Activated CD8-positive, alpha-beta T cell treated with anti-CD3 and anti-CD28 coated beads, Interleukin-2, amount 10 ng/mL, durations not matched to agents 7 days and 5 days (primary cell): ENCODE measurements at regions not wholly inside any gene's neighbourhood (a gene's known extent, or its start where the extent isn't known, plus 50 kb on each side); places are given as distances from the start of the nearest gene placed in this dataset.

ENCODE experiments used
- ATAC-seq: fragments of 150-1000 bp; cut with Tn5 transposase; one replicate; pipeline ENCODE4 v1.10.0; 2021; ENCODE audit warnings: moderate library complexity
- CTCF ChIA-PET: fragments of 350-600 bp; sonication (Branson Sonifier 250); formaldehyde crosslinking; loops from one replicate; lab custom pipeline; 2021; ENCODE audit warnings: antibody characterized with exemption; lab: Charles Lee
- POLR2A ChIA-PET: fragments of 350-600 bp; sonication (Branson Sonifier 250); formaldehyde crosslinking; loops from one replicate; lab custom pipeline; 2021; ENCODE audit warnings: antibody characterized with exemption; lab: Charles Lee
- DNase-seq: peaks from one replicate; pipeline ENCODE4 v3.0.0-alpha.2; 2020
- H3K27ac Mint-ChIP-seq: one replicate; pipeline ENCODE4 v1.8.0; 2021; ENCODE audit warnings: mild to moderate bottlenecking, mixed read lengths
- H3K27me3 Mint-ChIP-seq: one replicate; pipeline ENCODE4 v1.8.0; 2021; ENCODE audit warnings: low read depth, mixed read lengths
- H3K36me3 Mint-ChIP-seq: one replicate; pipeline ENCODE4 v1.8.0; 2021; ENCODE audit warnings: low read depth, mixed read lengths
- H3K4me1 Mint-ChIP-seq: one replicate; pipeline ENCODE4 v1.8.0; 2021; ENCODE audit warnings: low read depth, mixed read lengths
- H3K4me3 Mint-ChIP-seq: one replicate; pipeline ENCODE4 v1.8.0; 2021; ENCODE audit warnings: mild to moderate bottlenecking, mixed read lengths
- H3K9me3 Mint-ChIP-seq: one replicate; pipeline ENCODE4 v1.8.0; 2022; ENCODE audit warnings: mixed read lengths; ENCODE audit not compliant: insufficient read depth

GRCh38 chr7:33798686-33799325 is 106.5 kb upstream of the BMPER start:
- ChIA-PET POLR2A (no interaction called here), CTCF (no interaction called here)
- no peaks in the 10 kb centered on the region for H3K4me1 Mint-ChIP-seq
- no peaks in the 10 kb centered on the region for H3K36me3 Mint-ChIP-seq
- H3K9me3 Mint-ChIP-seq = no peaks in the 10 kb centered on the region
- DNase-seq = no peak
- no peak overlapping the region for H3K27ac Mint-ChIP-seq
- no peak overlapping the region for H3K4me3 Mint-ChIP-seq
- ATAC-seq = no peak
- H3K27me3 Mint-ChIP-seq = no peaks in the 10 kb centered on the region

DNA sequence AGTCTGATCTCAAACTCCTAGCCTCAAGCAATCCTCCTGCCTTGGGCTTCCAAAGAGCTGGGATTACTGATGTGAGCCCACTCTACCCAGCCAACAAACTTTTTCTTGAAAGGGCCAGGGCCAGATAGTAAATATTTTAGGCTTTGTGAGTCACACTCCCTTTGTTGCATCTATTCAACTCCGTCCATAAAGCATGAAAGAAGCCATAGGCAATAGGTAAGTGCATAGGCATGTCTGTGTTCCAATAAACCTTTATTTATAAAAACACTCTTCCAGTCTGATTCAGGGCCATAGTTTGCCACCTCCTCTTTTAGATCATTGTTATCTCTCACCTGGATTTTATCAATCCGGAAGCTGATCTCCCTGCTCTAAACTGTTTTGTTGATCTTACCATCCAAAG is 105.6 kb upstream of the BMPER start:
- POLR2A ChIA-PET = no interaction called here
- CTCF ChIA-PET = no interaction called here
- Mint-ChIP-seq H3K4me3 (no peak overlapping the region), H3K27ac (no peak overlapping the region), H3K27me3 (no peaks in the 10 kb centered on the region), H3K4me1 (no peaks in the 10 kb centered on the region), H3K36me3 (no peaks in the 10 kb centered on the region), H3K9me3 (no peaks in the 10 kb centered on the region)
- no peak for ATAC-seq
- DNase-seq = no peak

GRCh38 chr7:33802600-33802999 is 102.7 kb upstream of the BMPER start:
- POLR2A ChIA-PET = interaction anchor here (0.6 kb wide), 1 partner anchor 13 kb away, joined by 3 read pairs; no protein-coding TSS in a partner anchor
- H3K27me3 Mint-ChIP-seq = no peaks in the 10 kb centered on the region
- no peak for DNase-seq
- H3K4me3 Mint-ChIP-seq = no peak overlapping the region
- H3K9me3 Mint-ChIP-seq = no peaks in the 10 kb centered on the region
- no peak for ATAC-seq
- no peaks in the 10 kb centered on the region for H3K36me3 Mint-ChIP-seq
- H3K27ac Mint-ChIP-seq = no peak overlapping the region
- H3K4me1 Mint-ChIP-seq = no peaks in the 10 kb centered on the region
- CTCF ChIA-PET = no interaction called here

- H3K36me3 Mint-ChIP-seq = no peaks in the 10 kb centered on the region
- H3K4me1 Mint-ChIP-seq = no peaks in the 10 kb centered on the region
- ATAC-seq (no peak), DNase-seq (no peak)
- no peaks in the 10 kb centered on the region for H3K9me3 Mint-ChIP-seq
- no peak overlapping the region for H3K27ac Mint-ChIP-seq
- ChIA-PET POLR2A (no interaction called here), CTCF (no interaction called here)
- H3K27me3 Mint-ChIP-seq = no peaks in the 10 kb centered on the region
- H3K4me3 Mint-ChIP-seq = no peak overlapping the region
Measured at GRCh38 chr7:33804140-33804660, 101.1 kb upstream of the BMPER start.

GRCh38 chr7:33805630-33806233 is 99.6 kb upstream of the BMPER start:
- Mint-ChIP-seq H3K4me3 (no peak overlapping the region), H3K27me3 (no peaks in the 10 kb centered on the region), H3K9me3 (no peaks in the 10 kb centered on the region), H3K36me3 (no peaks in the 10 kb centered on the region), H3K4me1 (no peaks in the 10 kb centered on the region), H3K27ac (no peak overlapping the region)
- no peak for DNase-seq
- no peak for ATAC-seq
- ChIA-PET CTCF (interaction anchor here (0.5 to 1.2 kb wide), 2 partner anchors 34 to 342 kb away, joined by 3 to 4 read pairs; no protein-coding TSS in a partner anchor), POLR2A (no interaction called here)

DNA sequence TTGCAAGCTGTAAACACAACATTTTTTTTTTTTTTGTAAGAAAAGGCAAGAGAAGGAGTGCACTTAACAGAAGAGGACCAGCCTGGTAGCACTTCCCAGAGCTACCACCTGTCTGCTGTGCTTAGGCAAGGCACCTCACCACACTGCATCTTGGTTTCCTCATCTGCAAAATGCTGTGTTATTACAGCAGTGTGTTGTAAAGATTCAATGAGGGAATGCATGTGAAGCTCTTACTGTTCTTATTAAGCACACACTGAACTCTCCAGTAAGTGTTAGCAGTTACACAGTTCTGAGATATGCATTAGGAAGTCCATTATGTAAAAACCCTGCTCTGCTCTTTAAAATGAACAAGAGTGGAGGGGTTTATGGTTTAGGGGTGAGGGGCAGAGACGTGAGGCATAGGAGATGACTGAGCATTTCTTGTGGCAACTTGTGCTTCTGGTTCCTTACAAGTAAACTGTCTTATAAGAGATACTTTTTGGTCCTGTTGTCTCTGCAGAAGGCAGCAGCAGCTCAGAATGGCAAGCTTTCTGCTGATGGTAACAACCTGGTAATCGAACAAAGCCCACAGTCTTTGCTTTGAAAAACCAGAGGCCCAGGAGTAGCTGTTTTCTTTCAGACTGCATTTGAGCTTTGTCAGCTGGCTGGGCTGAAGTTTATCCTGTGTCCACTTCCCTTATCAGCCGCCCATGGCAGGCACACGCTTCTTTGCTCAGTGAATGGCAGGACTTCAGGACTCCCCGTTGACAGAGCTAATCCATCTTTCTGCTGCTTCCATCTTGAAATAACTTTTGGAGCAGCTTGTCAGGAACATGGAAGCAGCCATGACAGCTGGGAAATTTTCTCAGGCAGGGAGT is 98.8 kb upstream of the BMPER start:
- CTCF ChIA-PET = interaction anchor here (1.2 kb wide), 1 partner anchor 35 kb away, joined by 3 read pairs; no protein-coding TSS in a partner anchor
- no peak for ATAC-seq
- Mint-ChIP-seq H3K36me3 (no peaks in the 10 kb centered on the region), H3K4me3 (no peak overlapping the region), H3K4me1 (no peaks in the 10 kb centered on the region), H3K27ac (no peak overlapping the region), H3K27me3 (no peaks in the 10 kb centered on the region), H3K9me3 (no peaks in the 10 kb centered on the region)
- POLR2A ChIA-PET = no interaction called here
- no peak for DNase-seq

- ChIA-PET POLR2A (no interaction called here), CTCF (interaction anchor here (2.1 kb wide), 1 partner anchor 49 kb away, joined by 4 read pairs; no protein-coding TSS in a partner anchor)
- Mint-ChIP-seq H3K27me3 (no peaks in the 10 kb centered on the region), H3K9me3 (no peaks in the 10 kb centered on the region), H3K36me3 (no peaks in the 10 kb centered on the region), H3K27ac (no peak overlapping the region), H3K4me1 (no peaks in the 10 kb centered on the region), H3K4me3 (no peak overlapping the region)
- ATAC-seq (no peak), DNase-seq (no peak)
Measured at GRCh38 chr7:33807155-33807530, 98.2 kb upstream of the BMPER start.

- no peaks in the 10 kb centered on the region for H3K27me3 Mint-ChIP-seq
- CTCF ChIA-PET = interaction anchor here (2.1 kb wide), 1 partner anchor 50 kb away, joined by 4 read pairs; no protein-coding TSS in a partner anchor
- H3K9me3 Mint-ChIP-seq = no peaks in the 10 kb centered on the region
- POLR2A ChIA-PET = no interaction called here
- no peaks in the 10 kb centered on the region for H3K4me1 Mint-ChIP-seq
- H3K4me3 Mint-ChIP-seq = no peak overlapping the region
- DNase-seq (no peak), ATAC-seq (no peak)
- H3K27ac Mint-ChIP-seq = no peak overlapping the region
- no peaks in the 10 kb centered on the region for H3K36me3 Mint-ChIP-seq
Measured at GRCh38 chr7:33807779-33808482, 97.4 kb upstream of the BMPER start.

DNA sequence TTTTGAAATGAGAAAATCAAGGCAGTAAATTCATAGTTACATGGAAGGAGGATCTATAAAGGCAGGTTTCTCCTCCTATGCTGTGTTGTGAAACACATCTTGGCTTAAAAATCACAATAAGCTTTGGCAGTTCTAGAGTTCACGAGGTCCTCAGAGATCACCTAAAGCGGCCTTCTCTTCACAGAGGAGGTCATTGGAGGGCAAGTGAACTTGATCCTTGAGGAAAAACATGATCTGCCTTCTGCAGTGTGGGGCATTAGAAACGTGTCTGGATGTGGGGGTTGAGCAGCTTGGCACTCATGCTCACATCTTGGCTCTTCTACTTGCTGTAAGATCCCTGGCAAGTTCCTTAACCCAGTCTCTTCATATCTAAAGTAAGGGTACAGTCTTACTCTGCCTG is 96.1 kb upstream of the BMPER start:
- no peaks in the 10 kb centered on the region for H3K36me3 Mint-ChIP-seq
- POLR2A ChIA-PET = no interaction called here
- peaks cover 4% of the 10 kb centered on the region for H3K9me3 Mint-ChIP-seq
- CTCF ChIA-PET = interaction anchor here (2.1 kb wide), 1 partner anchor 51 kb away, joined by 4 read pairs; no protein-coding TSS in a partner anchor
- no peak for DNase-seq
- H3K4me1 Mint-ChIP-seq = peaks cover 4% of the 10 kb centered on the region
- H3K27me3 Mint-ChIP-seq = no peaks in the 10 kb centered on the region
- H3K4me3 Mint-ChIP-seq = no peak overlapping the region
- no peak overlapping the region for H3K27ac Mint-ChIP-seq
- no peak for ATAC-seq

GRCh38 chr7:33810356-33810755 is 95.0 kb upstream of the BMPER start:
- Mint-ChIP-seq H3K27me3 (no peaks in the 10 kb centered on the region), H3K4me1 (peaks cover 7% of the 10 kb centered on the region), H3K27ac (no peak overlapping the region), H3K36me3 (no peaks in the 10 kb centered on the region), H3K9me3 (peaks cover 4% of the 10 kb centered on the region), H3K4me3 (no peak overlapping the region)
- ATAC-seq (no peak), DNase-seq (no peak)
- ChIA-PET POLR2A (no interaction called here), CTCF (no interaction called here)

DNA sequence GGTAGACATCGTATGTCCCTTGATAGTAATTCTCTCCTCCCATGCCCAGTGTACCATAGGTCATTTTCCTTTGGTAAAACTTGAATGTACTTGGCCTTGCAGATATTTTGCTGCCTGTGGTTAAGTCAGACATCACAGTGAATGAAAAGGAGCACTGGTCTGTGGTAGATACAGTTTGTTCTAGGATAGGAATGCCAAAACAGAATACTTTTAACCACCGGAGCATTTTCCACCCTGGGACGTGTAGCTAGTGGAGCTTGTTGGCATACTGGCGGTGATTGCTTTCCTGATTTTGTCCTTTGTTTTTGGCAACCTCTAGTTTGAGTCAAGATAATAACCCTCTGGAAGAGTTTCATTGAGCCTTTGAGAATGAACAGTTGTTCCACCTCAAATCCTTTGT is 92.0 kb upstream of the BMPER start:
- CTCF ChIA-PET = no interaction called here
- no peak overlapping the region for H3K27ac Mint-ChIP-seq
- ATAC-seq = no peak

More for the DNA sequence above, 92.0 kb upstream of the BMPER start:
- peaks cover 7% of the 10 kb centered on the region for H3K4me1 Mint-ChIP-seq
- DNase-seq = no peak
- peaks cover 4% of the 10 kb centered on the region for H3K9me3 Mint-ChIP-seq
- H3K27me3 Mint-ChIP-seq = peaks cover 4% of the 10 kb centered on the region
- H3K4me3 Mint-ChIP-seq = no peak overlapping the region
- H3K36me3 Mint-ChIP-seq = no peaks in the 10 kb centered on the region
- POLR2A ChIA-PET = no interaction called here
